ENCODE measurements at regions not wholly inside any gene's neighbourhood (a gene's known extent, or its start where the extent isn't known, plus 50 kb on each side); places are given as distances from the start of the nearest gene placed in this dataset.

- ChIA-PET POLR2A (no interaction called here), CTCF (no interaction called here)
- no peak for TF ChIP-seq CTCF (IDR thresholded peaks at IDR 0.05; ENCODE audit: insufficient read depth, low read length, missing control alignments)
- H3K4me3 ChIP-seq (ENCODE audit: low read depth, low read length): no peak overlapping the region
- DNase-seq (ENCODE audit: low read depth, low spot score): no peak
Measured at GRCh38 chrX:35025820-35026219, 83.2 kb downstream of the FAM47B start.

- CTCF ChIA-PET: no interaction called here
- POLR2A ChIA-PET: no interaction called here
- no peak for TF ChIP-seq CTCF (IDR thresholded peaks at IDR 0.05; ENCODE audit: insufficient read depth, low read length, missing control alignments)
- no peak overlapping the region for H3K4me3 ChIP-seq (ENCODE audit: low read depth, low read length)
- no peak for DNase-seq (ENCODE audit: low read depth, low spot score)
Measured at GRCh38 chrX:35040871-35041270, 98.3 kb downstream of the FAM47B start.

- no peak for TF ChIP-seq CTCF (IDR thresholded peaks at IDR 0.05; ENCODE audit: insufficient read depth, low read length, missing control alignments)
- CTCF ChIA-PET: no interaction called here
- POLR2A ChIA-PET: no interaction called here
- no peak overlapping the region for H3K4me3 ChIP-seq (ENCODE audit: low read depth, low read length)
- DNase-seq (ENCODE audit: low read depth, low spot score): no peak
Measured at GRCh38 chrX:35046660-35047296, 104.2 kb downstream of the FAM47B start.

- no peak for DNase-seq (ENCODE audit: low read depth, low spot score)
- ChIA-PET POLR2A (no interaction called here), CTCF (no interaction called here)
- no peak for TF ChIP-seq CTCF (IDR thresholded peaks at IDR 0.05; ENCODE audit: insufficient read depth, low read length, missing control alignments)
- H3K4me3 ChIP-seq (ENCODE audit: low read depth, low read length): no peak overlapping the region
Measured at GRCh38 chrX:35076061-35076460, 133.5 kb downstream of the FAM47B start.

GRCh38 chrX:35090801-35091200 lies 148.2 kb downstream of the FAM47B start:
- no peak for DNase-seq (ENCODE audit: low read depth, low spot score)
- CTCF ChIA-PET: no interaction called here
- no peak for TF ChIP-seq CTCF (IDR thresholded peaks at IDR 0.05; ENCODE audit: insufficient read depth, low read length, missing control alignments)
- POLR2A ChIA-PET: no interaction called here
- H3K4me3 ChIP-seq (ENCODE audit: low read depth, low read length): no peak overlapping the region

- TF ChIP-seq CTCF (IDR thresholded peaks at IDR 0.05; ENCODE audit: insufficient read depth, low read length, missing control alignments): no peak
- no peak overlapping the region for H3K4me3 ChIP-seq (ENCODE audit: low read depth, low read length)
- ChIA-PET POLR2A (no interaction called here), CTCF (no interaction called here)
- DNase-seq (ENCODE audit: low read depth, low spot score): no peak
Measured at GRCh38 chrX:35098419-35098818, 155.8 kb downstream of the FAM47B start.
